ENCODE measurements at regions not wholly inside any gene's neighbourhood (a gene's known extent, or its start where the extent isn't known, plus 50 kb on each side); places are given as distances from the start of the nearest gene placed in this dataset.

DNA sequence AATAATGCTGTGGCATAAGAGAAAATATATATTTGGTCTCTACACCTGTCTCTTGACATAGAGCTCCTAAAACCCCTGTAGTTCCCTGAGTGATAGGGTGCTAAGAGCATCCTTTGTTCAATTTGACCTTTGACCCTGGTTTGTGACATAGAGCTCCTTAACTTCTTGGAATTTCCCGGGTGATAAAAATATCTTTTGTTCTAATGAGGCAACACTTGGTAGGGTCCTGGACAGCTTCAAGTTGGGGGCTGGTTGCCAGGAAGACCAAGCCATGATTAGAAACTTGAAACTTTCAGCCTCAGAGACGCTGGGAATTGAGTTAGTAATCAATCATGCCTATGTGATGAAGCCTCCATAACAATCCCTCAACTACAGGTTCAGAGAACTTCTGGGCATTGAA, 105.4 kb downstream of the CASP12 start:
- TF ChIP-seq, protein P1, sequence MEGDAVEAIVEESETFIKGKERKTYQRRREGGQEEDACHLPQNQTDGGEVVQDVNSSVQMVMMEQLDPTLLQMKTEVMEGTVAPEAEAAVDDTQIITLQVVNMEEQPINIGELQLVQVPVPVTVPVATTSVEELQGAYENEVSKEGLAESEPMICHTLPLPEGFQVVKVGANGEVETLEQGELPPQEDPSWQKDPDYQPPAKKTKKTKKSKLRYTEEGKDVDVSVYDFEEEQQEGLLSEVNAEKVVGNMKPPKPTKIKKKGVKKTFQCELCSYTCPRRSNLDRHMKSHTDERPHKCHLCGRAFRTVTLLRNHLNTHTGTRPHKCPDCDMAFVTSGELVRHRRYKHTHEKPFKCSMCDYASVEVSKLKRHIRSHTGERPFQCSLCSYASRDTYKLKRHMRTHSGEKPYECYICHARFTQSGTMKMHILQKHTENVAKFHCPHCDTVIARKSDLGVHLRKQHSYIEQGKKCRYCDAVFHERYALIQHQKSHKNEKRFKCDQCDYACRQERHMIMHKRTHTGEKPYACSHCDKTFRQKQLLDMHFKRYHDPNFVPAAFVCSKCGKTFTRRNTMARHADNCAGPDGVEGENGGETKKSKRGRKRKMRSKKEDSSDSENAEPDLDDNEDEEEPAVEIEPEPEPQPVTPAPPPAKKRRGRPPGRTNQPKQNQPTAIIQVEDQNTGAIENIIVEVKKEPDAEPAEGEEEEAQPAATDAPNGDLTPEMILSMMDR (IDR thresholded peaks at IDR 0.05), result no peak
- no peak for TF ChIP-seq ATF1 (CRISPR knock-in tag; IDR thresholded peaks at IDR 0.05)
- TF ChIP-seq, protein P2, sequence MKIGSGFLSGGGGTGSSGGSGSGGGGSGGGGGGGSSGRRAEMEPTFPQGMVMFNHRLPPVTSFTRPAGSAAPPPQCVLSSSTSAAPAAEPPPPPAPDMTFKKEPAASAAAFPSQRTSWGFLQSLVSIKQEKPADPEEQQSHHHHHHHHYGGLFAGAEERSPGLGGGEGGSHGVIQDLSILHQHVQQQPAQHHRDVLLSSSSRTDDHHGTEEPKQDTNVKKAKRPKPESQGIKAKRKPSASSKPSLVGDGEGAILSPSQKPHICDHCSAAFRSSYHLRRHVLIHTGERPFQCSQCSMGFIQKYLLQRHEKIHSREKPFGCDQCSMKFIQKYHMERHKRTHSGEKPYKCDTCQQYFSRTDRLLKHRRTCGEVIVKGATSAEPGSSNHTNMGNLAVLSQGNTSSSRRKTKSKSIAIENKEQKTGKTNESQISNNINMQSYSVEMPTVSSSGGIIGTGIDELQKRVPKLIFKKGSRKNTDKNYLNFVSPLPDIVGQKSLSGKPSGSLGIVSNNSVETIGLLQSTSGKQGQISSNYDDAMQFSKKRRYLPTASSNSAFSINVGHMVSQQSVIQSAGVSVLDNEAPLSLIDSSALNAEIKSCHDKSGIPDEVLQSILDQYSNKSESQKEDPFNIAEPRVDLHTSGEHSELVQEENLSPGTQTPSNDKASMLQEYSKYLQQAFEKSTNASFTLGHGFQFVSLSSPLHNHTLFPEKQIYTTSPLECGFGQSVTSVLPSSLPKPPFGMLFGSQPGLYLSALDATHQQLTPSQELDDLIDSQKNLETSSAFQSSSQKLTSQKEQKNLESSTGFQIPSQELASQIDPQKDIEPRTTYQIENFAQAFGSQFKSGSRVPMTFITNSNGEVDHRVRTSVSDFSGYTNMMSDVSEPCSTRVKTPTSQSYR (CRISPR knock-in tag; IDR thresholded peaks at IDR 0.05), result no peak
- TF ChIP-seq TEAD1 (CRISPR knock-in tag; IDR thresholded peaks at IDR 0.05), result no peak
- TF ChIP-seq, protein P3, sequence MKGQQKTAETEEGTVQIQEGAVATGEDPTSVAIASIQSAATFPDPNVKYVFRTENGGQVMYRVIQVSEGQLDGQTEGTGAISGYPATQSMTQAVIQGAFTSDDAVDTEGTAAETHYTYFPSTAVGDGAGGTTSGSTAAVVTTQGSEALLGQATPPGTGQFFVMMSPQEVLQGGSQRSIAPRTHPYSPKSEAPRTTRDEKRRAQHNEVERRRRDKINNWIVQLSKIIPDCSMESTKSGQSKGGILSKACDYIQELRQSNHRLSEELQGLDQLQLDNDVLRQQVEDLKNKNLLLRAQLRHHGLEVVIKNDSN (CRISPR knock-in tag; IDR thresholded peaks at IDR 0.05), result no peak
- TF ChIP-seq, protein P4, sequence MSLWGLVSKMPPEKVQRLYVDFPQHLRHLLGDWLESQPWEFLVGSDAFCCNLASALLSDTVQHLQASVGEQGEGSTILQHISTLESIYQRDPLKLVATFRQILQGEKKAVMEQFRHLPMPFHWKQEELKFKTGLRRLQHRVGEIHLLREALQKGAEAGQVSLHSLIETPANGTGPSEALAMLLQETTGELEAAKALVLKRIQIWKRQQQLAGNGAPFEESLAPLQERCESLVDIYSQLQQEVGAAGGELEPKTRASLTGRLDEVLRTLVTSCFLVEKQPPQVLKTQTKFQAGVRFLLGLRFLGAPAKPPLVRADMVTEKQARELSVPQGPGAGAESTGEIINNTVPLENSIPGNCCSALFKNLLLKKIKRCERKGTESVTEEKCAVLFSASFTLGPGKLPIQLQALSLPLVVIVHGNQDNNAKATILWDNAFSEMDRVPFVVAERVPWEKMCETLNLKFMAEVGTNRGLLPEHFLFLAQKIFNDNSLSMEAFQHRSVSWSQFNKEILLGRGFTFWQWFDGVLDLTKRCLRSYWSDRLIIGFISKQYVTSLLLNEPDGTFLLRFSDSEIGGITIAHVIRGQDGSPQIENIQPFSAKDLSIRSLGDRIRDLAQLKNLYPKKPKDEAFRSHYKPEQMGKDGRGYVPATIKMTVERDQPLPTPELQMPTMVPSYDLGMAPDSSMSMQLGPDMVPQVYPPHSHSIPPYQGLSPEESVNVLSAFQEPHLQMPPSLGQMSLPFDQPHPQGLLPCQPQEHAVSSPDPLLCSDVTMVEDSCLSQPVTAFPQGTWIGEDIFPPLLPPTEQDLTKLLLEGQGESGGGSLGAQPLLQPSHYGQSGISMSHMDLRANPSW (CRISPR knock-in tag; conservative IDR thresholded peaks at IDR 0.05; ENCODE audit: low read depth), result no peak
- TF ChIP-seq, protein P5, sequence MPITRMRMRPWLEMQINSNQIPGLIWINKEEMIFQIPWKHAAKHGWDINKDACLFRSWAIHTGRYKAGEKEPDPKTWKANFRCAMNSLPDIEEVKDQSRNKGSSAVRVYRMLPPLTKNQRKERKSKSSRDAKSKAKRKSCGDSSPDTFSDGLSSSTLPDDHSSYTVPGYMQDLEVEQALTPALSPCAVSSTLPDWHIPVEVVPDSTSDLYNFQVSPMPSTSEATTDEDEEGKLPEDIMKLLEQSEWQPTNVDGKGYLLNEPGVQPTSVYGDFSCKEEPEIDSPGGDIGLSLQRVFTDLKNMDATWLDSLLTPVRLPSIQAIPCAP (CRISPR knock-in tag; IDR thresholded peaks at IDR 0.05), result no peak
- no peak for TF ChIP-seq CREM (CRISPR knock-in tag; IDR thresholded peaks at IDR 0.05)
